Esophagus squamous epithelium (tissue), 4 donors: ENCODE measurements at regions not wholly inside any gene's neighbourhood (a gene's known extent, or its start where the extent isn't known, plus 50 kb on each side); places are given as distances from the start of the nearest gene placed in this dataset.

Source experiments
- POLR2A ChIP-seq, 4 donors: fragments of 450-650 bp; IDR thresholded peaks; one replicate each; pipeline ENCODE4 v1.6.1; 2017; ENCODE audit warnings: antibody characterized with exemption in 4 of 4, mild to moderate bottlenecking in 4 of 4, moderate library complexity in 3 of 4
- TF ChIP-seq, protein P1 (sequence below), 6 experiments: fragments of 450-650 bp in 4 of 6; fragments of 200-600 bp in 2 of 6; sonication (generic) in 2 of 6; IDR thresholded peaks; one replicate each; pipeline ENCODE4 v1.5.1; 2016 to 2019; ENCODE audit warnings: antibody characterized with exemption in 6 of 6, mild to moderate bottlenecking in 4 of 6, moderate library complexity in 4 of 6

DNA sequence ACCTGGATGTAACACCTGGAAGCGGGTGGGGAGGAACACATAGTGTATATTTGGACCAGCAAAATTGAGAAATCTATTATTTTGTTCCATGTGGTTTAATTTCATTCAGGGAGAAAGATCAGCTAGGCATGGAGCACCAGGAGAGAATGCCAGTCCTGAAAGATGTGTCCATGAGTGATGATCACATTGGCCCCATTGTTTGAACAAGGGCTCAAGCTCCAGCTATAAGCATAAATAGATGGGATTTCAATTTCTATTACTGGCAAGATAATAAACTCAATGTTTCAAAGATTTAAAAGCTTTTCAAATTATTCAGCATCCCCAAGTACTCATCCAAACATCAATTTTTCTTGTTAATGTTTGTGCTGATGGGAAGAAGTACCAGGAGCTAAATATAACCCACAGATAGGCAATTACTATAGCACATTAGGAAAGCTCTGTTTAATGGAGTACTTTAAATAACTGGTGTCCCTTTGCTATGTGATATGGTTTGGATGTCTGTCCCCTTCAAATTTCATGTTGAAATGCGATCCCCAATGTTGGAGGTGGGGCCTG is 275.3 kb upstream of the PHYHIPL start:
- TF ChIP-seq, protein P1, sequence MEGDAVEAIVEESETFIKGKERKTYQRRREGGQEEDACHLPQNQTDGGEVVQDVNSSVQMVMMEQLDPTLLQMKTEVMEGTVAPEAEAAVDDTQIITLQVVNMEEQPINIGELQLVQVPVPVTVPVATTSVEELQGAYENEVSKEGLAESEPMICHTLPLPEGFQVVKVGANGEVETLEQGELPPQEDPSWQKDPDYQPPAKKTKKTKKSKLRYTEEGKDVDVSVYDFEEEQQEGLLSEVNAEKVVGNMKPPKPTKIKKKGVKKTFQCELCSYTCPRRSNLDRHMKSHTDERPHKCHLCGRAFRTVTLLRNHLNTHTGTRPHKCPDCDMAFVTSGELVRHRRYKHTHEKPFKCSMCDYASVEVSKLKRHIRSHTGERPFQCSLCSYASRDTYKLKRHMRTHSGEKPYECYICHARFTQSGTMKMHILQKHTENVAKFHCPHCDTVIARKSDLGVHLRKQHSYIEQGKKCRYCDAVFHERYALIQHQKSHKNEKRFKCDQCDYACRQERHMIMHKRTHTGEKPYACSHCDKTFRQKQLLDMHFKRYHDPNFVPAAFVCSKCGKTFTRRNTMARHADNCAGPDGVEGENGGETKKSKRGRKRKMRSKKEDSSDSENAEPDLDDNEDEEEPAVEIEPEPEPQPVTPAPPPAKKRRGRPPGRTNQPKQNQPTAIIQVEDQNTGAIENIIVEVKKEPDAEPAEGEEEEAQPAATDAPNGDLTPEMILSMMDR (IDR thresholded peaks at IDR 0.05), result no peak
- no peak for TF ChIP-seq POLR2A (IDR thresholded peaks at IDR 0.05)
